H1 (cell line): ENCODE measurements at regions not wholly inside any gene's neighbourhood (a gene's known extent, or its start where the extent isn't known, plus 50 kb on each side); places are given as distances from the start of the nearest gene placed in this dataset.

Source experiments
- CBX5 ChIP-seq: fragments of 300-800, 300-1000 bp; sonication (generic); IDR thresholded peaks from 2 replicates; pipeline ENCODE4 v1.7.1; 2016; ENCODE audit warnings: antibody characterized with exemption, low read length, low read depth
- EP300 ChIP-seq, 2 experiments: IDR thresholded peaks; 1 replicate in 1 of 2; 2 replicates in 1 of 2; pipeline ENCODE4 v1.6.1; 2011 to 2012; ENCODE audit warnings: low read depth in 2 of 2, low read length in 2 of 2, mild to moderate bottlenecking in 2 of 2, borderline replicate concordance in 1 of 2, inconsistent platforms in 1 of 2, moderate library complexity in 1 of 2
- EZH2 ChIP-seq: fragments of 200-600 bp; sonication (generic); IDR thresholded peaks from 2 replicates; pipeline ENCODE4 v1.7.1; 2012; ENCODE audit warnings: low read depth, mild to moderate bottlenecking, moderate library complexity, low read length, inconsistent platforms; ENCODE audit not compliant: severe bottlenecking
- FOSL1 ChIP-seq: IDR thresholded peaks from 2 replicates; pipeline ENCODE4 v1.6.1; 2011; ENCODE audit warnings: mild to moderate bottlenecking, low read depth, low read length, moderate library complexity; ENCODE audit not compliant: insufficient read depth
- GABPA ChIP-seq: IDR thresholded peaks from 2 replicates; pipeline ENCODE4 v1.6.1; 2011; ENCODE audit warnings: mild to moderate bottlenecking, low read length, moderate library complexity, borderline replicate concordance; ENCODE audit not compliant: insufficient read depth
- HDAC6 ChIP-seq: IDR thresholded peaks from one replicate; pipeline ENCODE4 v1.7.1; 2012; ENCODE audit warnings: low read depth, mild to moderate bottlenecking, inconsistent platforms, low read length, moderate library complexity
- POLR2A ChIP-seq, 2 experiments: IDR thresholded peaks; 1 replicate in 1 of 2; 2 replicates in 1 of 2; pipeline ENCODE4 v1.6.1; 2011; ENCODE audit warnings: low read depth in 2 of 2, low read length in 2 of 2, mild to moderate bottlenecking in 2 of 2; ENCODE audit errors: control extremely low read depth in 1 of 2
- POLR2AphosphoS5 ChIP-seq: IDR thresholded peaks from 2 replicates; pipeline ENCODE4 v1.6.1; 2011; ENCODE audit warnings: low read depth, low read length
- RNF2 ChIP-seq: fragments of 200-900, 300-1000 bp; sonication (generic); IDR thresholded peaks from 2 replicates; pipeline ENCODE4 v1.7.1; 2016; ENCODE audit warnings: borderline replicate concordance, low read depth, mild to moderate bottlenecking, antibody characterized with exemption, low read length; ENCODE audit not compliant: poor library complexity, severe bottlenecking; ENCODE audit errors: missing control alignments
- YY1 ChIP-seq: IDR thresholded peaks from 2 replicates; pipeline ENCODE4 v1.6.1; 2011; ENCODE audit warnings: low read depth, mild to moderate bottlenecking, low read length
- TF ChIP-seq, protein P1 (sequence below): fragments of 300-600 bp; sonication (generic); IDR thresholded peaks from 2 replicates; pipeline ENCODE4 v1.7.1; 2012; ENCODE audit warnings: low read length, moderate library complexity, mild to moderate bottlenecking, inconsistent platforms; ENCODE audit not compliant: insufficient replicate concordance

DNA sequence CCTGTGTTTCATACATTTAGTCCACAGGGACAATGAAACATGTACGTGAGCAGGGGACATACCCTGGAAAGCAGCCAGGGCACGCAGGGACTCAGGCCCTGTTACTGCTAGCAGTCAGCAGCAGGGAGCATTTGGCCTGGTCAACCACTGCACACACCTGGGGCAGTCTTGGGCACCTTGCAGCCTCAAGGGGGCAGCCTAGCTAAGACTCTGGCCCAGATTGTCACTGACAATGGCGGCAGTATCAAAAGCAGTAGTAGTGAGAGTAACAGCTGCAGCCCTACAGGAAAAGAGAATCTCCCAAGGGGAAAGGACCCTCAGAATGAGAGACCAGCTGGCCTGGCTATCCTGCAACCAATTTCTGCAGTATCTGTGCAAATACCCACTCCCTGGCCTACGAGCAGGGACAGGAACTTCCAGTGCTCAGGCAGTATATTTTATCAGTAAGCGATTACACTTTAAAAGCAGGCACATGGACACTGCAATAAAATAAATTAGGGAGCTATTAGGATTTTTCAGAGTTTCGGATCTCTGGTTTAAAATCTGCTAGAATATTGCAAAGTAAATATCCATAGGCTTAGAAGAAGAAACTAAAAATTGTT lies 475.6 kb downstream of the LTN1 start (continued):
- TF ChIP-seq, protein P1, sequence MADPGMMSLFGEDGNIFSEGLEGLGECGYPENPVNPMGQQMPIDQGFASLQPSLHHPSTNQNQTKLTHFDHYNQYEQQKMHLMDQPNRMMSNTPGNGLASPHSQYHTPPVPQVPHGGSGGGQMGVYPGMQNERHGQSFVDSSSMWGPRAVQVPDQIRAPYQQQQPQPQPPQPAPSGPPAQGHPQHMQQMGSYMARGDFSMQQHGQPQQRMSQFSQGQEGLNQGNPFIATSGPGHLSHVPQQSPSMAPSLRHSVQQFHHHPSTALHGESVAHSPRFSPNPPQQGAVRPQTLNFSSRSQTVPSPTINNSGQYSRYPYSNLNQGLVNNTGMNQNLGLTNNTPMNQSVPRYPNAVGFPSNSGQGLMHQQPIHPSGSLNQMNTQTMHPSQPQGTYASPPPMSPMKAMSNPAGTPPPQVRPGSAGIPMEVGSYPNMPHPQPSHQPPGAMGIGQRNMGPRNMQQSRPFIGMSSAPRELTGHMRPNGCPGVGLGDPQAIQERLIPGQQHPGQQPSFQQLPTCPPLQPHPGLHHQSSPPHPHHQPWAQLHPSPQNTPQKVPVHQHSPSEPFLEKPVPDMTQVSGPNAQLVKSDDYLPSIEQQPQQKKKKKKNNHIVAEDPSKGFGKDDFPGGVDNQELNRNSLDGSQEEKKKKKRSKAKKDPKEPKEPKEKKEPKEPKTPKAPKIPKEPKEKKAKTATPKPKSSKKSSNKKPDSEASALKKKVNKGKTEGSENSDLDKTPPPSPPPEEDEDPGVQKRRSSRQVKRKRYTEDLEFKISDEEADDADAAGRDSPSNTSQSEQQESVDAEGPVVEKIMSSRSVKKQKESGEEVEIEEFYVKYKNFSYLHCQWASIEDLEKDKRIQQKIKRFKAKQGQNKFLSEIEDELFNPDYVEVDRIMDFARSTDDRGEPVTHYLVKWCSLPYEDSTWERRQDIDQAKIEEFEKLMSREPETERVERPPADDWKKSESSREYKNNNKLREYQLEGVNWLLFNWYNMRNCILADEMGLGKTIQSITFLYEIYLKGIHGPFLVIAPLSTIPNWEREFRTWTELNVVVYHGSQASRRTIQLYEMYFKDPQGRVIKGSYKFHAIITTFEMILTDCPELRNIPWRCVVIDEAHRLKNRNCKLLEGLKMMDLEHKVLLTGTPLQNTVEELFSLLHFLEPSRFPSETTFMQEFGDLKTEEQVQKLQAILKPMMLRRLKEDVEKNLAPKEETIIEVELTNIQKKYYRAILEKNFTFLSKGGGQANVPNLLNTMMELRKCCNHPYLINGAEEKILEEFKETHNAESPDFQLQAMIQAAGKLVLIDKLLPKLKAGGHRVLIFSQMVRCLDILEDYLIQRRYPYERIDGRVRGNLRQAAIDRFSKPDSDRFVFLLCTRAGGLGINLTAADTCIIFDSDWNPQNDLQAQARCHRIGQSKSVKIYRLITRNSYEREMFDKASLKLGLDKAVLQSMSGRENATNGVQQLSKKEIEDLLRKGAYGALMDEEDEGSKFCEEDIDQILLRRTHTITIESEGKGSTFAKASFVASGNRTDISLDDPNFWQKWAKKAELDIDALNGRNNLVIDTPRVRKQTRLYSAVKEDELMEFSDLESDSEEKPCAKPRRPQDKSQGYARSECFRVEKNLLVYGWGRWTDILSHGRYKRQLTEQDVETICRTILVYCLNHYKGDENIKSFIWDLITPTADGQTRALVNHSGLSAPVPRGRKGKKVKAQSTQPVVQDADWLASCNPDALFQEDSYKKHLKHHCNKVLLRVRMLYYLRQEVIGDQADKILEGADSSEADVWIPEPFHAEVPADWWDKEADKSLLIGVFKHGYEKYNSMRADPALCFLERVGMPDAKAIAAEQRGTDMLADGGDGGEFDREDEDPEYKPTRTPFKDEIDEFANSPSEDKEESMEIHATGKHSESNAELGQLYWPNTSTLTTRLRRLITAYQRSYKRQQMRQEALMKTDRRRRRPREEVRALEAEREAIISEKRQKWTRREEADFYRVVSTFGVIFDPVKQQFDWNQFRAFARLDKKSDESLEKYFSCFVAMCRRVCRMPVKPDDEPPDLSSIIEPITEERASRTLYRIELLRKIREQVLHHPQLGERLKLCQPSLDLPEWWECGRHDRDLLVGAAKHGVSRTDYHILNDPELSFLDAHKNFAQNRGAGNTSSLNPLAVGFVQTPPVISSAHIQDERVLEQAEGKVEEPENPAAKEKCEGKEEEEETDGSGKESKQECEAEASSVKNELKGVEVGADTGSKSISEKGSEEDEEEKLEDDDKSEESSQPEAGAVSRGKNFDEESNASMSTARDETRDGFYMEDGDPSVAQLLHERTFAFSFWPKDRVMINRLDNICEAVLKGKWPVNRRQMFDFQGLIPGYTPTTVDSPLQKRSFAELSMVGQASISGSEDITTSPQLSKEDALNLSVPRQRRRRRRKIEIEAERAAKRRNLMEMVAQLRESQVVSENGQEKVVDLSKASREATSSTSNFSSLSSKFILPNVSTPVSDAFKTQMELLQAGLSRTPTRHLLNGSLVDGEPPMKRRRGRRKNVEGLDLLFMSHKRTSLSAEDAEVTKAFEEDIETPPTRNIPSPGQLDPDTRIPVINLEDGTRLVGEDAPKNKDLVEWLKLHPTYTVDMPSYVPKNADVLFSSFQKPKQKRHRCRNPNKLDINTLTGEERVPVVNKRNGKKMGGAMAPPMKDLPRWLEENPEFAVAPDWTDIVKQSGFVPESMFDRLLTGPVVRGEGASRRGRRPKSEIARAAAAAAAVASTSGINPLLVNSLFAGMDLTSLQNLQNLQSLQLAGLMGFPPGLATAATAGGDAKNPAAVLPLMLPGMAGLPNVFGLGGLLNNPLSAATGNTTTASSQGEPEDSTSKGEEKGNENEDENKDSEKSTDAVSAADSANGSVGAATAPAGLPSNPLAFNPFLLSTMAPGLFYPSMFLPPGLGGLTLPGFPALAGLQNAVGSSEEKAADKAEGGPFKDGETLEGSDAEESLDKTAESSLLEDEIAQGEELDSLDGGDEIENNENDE = no peak
- TF ChIP-seq POLR2A (IDR thresholded peaks at IDR 0.05; ENCODE audit: control extremely low read depth in 1 of 2, low read depth in 2 of 2, low read length in 2 of 2) (no peak), GABPA (no peak), RNF2 (no peak), EZH2 (no peak), HDAC6 (no peak), FOSL1 (no peak), YY1 (peak; percentile 90), POLR2AphosphoS5 (no peak), EP300 (IDR thresholded peaks at IDR 0.05; ENCODE audit: borderline replicate concordance in 1 of 2, low read depth in 2 of 2, low read length in 2 of 2) (no peak; a peak in 1 of 3 replicates), CBX5 (no peak)
